Astrocyte (in vitro differentiated cells and primary cell): ENCODE measurements at regions not wholly inside any gene's neighbourhood (a gene's known extent, or its start where the extent isn't known, plus 50 kb on each side); places are given as distances from the start of the nearest gene placed in this dataset.

Experiments used
- CTCF ChIP-seq: IDR thresholded peaks from 2 replicates; pipeline ENCODE4 v1.5.1; 2011; ENCODE audit warnings: low read depth, mild to moderate bottlenecking, inconsistent platforms, low read length, moderate library complexity; ENCODE audit not compliant: insufficient read depth
- EZH2 ChIP-seq: IDR thresholded peaks from 2 replicates; pipeline ENCODE4 v1.6.1; 2012; ENCODE audit warnings: mild to moderate bottlenecking, low read length, inconsistent platforms; ENCODE audit not compliant: insufficient read depth

- TF ChIP-seq CTCF (no peak), EZH2 (no peak)
Observed at GRCh38 chr11:80538040-80538439, 1097.2 kb upstream of the TENM4 start.
